ENCODE measurements at regions not wholly inside any gene's neighbourhood (a gene's known extent, or its start where the extent isn't known, plus 50 kb on each side); places are given as distances from the start of the nearest gene placed in this dataset.

DNA sequence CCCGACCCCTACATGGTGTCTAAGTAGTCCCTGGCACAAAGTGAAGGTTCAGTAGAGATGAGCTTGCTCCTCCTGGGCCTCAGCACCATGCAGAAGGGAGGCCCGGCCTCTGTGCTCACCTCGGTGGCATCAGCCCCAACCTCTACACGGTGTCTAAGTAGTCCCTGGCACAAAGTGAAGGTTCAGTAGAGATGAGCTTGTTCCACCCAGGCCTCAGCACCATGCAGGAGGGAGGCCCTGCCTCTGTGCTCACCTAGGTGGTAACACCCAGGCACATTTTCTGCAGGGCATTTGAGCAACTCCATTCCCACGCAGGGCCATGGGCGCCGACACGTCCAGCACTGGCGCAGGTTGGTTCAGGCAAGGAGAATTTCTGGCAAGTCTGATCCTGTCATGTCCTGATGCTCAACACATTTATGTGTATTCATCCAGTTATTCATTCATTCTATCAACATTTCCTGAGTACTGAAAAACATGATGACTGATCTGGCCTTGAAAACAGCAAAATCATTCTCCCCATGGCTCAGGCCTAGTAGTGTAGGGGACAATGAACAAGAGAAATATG lies 408.2 kb upstream of the MYT1L start:
- TF ChIP-seq POLR2A (IDR thresholded peaks at IDR 0.05) = no peak
- TF ChIP-seq, protein P1, sequence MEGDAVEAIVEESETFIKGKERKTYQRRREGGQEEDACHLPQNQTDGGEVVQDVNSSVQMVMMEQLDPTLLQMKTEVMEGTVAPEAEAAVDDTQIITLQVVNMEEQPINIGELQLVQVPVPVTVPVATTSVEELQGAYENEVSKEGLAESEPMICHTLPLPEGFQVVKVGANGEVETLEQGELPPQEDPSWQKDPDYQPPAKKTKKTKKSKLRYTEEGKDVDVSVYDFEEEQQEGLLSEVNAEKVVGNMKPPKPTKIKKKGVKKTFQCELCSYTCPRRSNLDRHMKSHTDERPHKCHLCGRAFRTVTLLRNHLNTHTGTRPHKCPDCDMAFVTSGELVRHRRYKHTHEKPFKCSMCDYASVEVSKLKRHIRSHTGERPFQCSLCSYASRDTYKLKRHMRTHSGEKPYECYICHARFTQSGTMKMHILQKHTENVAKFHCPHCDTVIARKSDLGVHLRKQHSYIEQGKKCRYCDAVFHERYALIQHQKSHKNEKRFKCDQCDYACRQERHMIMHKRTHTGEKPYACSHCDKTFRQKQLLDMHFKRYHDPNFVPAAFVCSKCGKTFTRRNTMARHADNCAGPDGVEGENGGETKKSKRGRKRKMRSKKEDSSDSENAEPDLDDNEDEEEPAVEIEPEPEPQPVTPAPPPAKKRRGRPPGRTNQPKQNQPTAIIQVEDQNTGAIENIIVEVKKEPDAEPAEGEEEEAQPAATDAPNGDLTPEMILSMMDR (IDR thresholded peaks at IDR 0.05) = no peak
- Histone ChIP-seq H3K4me1 (no peaks in the 10 kb centered on the region), H3K36me3 (replicated peaks in 1 of 2; ENCODE audit: insufficient read depth in 1 of 2, low read depth in 2 of 2) (no peaks in the 10 kb centered on the region), H3K27ac (no peak overlapping the region), H3K4me3 (no peak overlapping the region), H3K9me3 (no peaks in the 10 kb centered on the region), H3K27me3 (no peaks in the 10 kb centered on the region)
- WGBS, 2 donors = 83 to 89% methylated on average over 3 to 9 of the region's 9 CpGs
- DNase-seq = no peak
- ATAC-seq = no peak
- intact Hi-C loops (cut with DNase I) = no loop called here

DNA sequence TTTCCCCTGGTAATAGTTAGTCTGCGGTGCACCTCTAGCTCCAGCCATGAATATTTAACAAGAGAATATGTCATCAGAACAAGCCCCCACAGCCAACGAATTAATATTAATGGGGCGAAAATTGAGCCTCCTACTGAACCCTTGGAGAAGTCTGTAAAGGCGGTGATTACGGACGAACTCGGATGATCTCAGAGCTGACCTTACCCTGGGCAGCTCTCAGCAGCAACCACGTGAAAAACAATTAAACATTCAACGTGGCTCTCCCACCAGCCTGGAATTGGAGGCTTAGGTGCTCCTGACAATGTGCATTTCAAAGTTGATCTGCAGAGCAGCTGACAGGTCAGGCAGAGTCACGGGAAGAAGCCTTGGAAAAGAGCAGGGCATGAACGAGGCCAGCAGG lies 407.6 kb upstream of the MYT1L start:
- intact Hi-C loops (cut with DNase I) = no loop called here
- H3K27me3 ChIP-seq = no peaks in the 10 kb centered on the region
- H3K4me1 ChIP-seq = no peaks in the 10 kb centered on the region
- H3K9me3 ChIP-seq = no peaks in the 10 kb centered on the region
- no peak overlapping the region for H3K4me3 ChIP-seq
- no peak for TF ChIP-seq POLR2A (IDR thresholded peaks at IDR 0.05)
- TF ChIP-seq, protein P1 (IDR thresholded peaks at IDR 0.05) = no peak
- H3K27ac ChIP-seq = no peak overlapping the region
- no peaks in the 10 kb centered on the region for H3K36me3 ChIP-seq (replicated peaks in 1 of 2; ENCODE audit: insufficient read depth in 1 of 2, low read depth in 2 of 2)
- DNase-seq (no peak), ATAC-seq (no peak)
- 64 to 67% methylated on average over 11 of the region's 11 CpGs for WGBS, 2 donors

DNA sequence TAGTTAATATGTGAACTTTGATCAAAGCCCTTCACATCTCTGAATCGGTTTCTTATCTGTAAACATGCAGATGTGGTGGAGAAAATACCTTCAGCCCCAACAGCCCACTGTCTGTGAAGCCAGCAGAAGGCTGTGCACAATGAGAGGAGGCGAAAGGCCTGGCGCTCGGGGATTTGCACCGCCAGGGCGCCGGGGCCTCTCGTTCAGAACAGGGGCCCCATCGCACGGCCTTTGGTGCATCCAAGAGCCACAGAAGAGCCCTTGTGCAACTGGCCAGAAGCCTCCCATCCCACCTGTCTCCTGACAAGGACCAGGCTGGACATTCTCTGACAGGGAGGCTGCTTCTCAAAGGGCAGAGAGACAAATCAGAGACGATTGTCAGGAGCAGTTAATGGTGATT lies 407.2 kb upstream of the MYT1L start:
- ATAC-seq (no peak), DNase-seq (no peak)
- H3K4me1 ChIP-seq = no peaks in the 10 kb centered on the region
- H3K36me3 ChIP-seq (replicated peaks in 1 of 2; ENCODE audit: insufficient read depth in 1 of 2, low read depth in 2 of 2) = no peaks in the 10 kb centered on the region
- H3K27me3 ChIP-seq = no peaks in the 10 kb centered on the region
- H3K4me3 ChIP-seq = no peak overlapping the region
- WGBS, 2 donors = 75 to 79% methylated on average over 11 of the region's 11 CpGs
- intact Hi-C loops (cut with DNase I) = no loop called here
- no peak for TF ChIP-seq POLR2A (IDR thresholded peaks at IDR 0.05)
- TF ChIP-seq, protein P1 (IDR thresholded peaks at IDR 0.05) = no peak
- H3K9me3 ChIP-seq = no peaks in the 10 kb centered on the region
- H3K27ac ChIP-seq = no peak overlapping the region

DNA sequence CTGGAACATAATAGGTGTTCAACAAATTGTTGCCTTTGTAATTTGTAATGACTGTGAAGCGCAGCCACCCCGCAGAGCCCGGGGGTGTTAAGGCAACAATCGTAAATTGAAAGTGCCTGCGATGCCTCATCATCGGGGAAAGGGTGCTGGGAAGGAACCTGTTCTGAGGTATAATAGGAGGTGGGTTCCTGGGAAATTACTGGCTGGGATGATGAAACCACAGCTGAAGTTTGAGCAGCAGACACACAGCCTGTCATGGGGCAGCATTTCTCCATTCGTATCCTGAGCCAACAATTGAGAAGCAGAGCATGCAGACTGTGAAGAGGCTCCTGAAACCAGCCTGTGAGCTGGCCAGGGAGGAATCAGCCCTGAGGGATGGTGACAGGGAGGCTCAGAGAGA lies 404.0 kb upstream of the MYT1L start:
- 46 to 53% methylated on average over 7 of the region's 7 CpGs for WGBS, 2 donors
- H3K36me3 ChIP-seq (replicated peaks in 1 of 2; ENCODE audit: insufficient read depth in 1 of 2, low read depth in 2 of 2) = no peaks in the 10 kb centered on the region
- no peaks in the 10 kb centered on the region for H3K27me3 ChIP-seq
- intact Hi-C loops (cut with DNase I) = no loop called here
- no peaks in the 10 kb centered on the region for H3K9me3 ChIP-seq
- DNase-seq (no peak), ATAC-seq (no peak)
- H3K4me1 ChIP-seq = no peaks in the 10 kb centered on the region
- no peak overlapping the region for H3K4me3 ChIP-seq
- TF ChIP-seq, protein P1 (IDR thresholded peaks at IDR 0.05) = no peak
- no peak for TF ChIP-seq POLR2A (IDR thresholded peaks at IDR 0.05)
- H3K27ac ChIP-seq = no peak overlapping the region

DNA sequence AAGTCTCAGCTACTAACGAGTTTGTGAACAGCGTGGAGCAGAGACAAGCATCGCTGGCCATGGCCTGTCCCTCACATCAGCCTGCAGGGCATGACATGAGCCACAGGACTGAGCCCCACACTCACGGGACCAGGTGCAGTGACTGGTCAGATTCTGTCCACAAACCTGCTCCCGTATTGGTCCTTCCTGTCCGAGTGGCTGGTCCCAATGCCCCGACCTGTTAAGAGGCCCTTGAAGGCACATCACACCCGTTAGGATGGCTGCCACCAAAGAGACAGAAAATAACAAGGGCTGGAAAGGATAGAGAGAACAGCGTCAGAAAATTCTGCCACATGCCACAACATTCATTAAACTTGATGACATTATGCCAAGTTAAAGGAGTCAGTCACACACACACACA lies 403.2 kb upstream of the MYT1L start:
- no peaks in the 10 kb centered on the region for H3K4me1 ChIP-seq
- H3K4me3 ChIP-seq = no peak overlapping the region
- ATAC-seq (no peak), DNase-seq (no peak)
- H3K27ac ChIP-seq = no peak overlapping the region
- 41 to 50% methylated on average over 7 to 9 of the region's 9 CpGs for WGBS, 2 donors
- no peaks in the 10 kb centered on the region for H3K27me3 ChIP-seq
- intact Hi-C loops (cut with DNase I) = no loop called here
- TF ChIP-seq, protein P1 (IDR thresholded peaks at IDR 0.05) = no peak
- no peak for TF ChIP-seq POLR2A (IDR thresholded peaks at IDR 0.05)
- no peaks in the 10 kb centered on the region for H3K36me3 ChIP-seq (replicated peaks in 1 of 2; ENCODE audit: insufficient read depth in 1 of 2, low read depth in 2 of 2)
- no peaks in the 10 kb centered on the region for H3K9me3 ChIP-seq

Data from body of pancreas (tissue), 4 donors.